ENCODE measurements at regions not wholly inside any gene's neighbourhood (a gene's known extent, or its start where the extent isn't known, plus 50 kb on each side); places are given as distances from the start of the nearest gene placed in this dataset.

DNA sequence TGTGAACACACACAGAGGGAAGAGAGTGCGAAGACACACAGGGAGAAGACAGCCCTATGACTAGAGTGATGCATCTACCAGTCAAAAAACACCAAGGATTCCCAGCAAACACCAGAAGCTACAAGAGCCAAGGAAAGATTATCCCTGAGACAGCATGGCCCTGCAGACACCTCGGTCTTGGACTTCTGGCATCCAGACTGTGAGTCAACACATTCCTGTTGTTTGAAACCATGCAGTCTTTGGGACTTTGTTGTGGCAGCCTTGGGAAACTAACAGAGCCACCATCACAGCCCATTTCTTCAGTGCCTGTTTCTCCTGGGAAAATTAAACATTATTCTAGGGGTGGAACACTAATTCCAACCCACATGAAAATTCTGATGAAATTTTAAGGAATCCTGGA is 220.6 kb downstream of the GXYLT1 start:
- no peak for DNase-seq

DNA sequence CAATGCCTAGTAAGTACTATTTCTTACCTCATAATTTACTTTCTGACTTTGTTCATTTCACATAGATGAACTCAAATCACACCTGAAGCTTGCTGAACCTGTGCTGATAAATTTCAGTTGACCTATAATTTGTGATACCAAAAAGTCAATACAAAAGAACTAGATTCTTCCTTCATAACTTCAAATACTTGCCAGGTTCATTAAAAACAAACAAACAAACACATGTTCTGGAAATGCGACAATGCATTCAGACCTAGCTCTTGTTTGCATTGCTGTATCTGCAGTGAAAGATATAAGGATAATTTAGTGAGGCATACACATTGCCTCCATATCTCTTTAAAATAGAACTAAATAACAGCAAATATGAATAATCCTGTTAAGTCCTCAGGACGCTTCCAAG is 221.3 kb downstream of the GXYLT1 start:
- no peak for DNase-seq

DNA sequence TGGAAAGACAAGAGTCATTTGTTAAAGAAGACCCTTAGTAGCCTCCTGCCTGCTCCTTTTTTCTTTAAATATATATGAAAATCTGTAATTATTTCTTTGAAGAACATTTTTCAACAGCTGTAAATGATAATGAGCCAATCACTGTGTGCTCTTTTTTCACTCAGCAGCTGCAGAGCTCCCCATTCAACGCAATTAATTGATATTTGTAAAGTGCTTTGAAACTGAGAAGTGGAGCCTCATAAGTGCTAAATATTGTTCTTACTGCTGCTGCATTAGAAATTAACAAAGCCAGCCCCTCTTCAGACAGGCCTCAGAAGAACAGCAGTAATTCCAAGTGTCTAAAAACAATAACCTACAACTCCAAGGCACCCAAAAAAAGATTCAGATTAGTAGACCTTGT is 224.3 kb downstream of the GXYLT1 start:
- no peak for DNase-seq

DNA sequence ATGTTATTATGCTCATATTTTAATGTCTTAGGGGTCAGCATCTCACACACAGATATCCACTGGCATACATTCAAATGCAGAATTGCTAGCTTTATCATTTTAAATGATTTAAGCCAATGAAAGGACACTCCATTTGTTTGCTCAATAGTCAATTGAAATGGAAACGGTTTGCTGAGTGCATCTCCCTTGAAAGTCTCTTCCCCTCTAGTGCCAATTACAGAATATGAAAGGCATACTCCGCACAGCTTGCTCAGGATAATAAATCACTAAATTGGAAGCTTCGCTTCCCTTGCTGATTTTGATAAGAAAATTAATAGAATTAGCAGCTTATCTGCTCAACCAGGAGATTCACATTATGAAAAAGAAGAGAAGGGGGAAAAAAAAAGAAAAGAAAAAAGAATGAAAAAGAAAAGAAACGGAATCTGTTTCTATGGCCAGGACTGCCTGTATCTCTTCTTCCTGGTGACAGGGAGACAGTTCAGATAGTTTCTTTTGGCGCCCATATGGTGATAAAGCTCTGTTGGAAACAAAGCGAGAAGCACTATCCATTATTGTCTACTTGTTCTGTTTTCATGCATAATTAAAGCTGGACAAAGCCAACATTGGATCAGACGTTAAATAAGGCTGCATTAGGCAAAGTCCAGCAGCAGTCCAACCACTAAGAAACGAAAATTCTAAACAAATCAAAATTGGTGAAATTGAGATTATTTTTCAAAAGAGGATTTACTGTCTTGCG is 225.0 kb downstream of the GXYLT1 start:
- no peak for DNase-seq

DNA sequence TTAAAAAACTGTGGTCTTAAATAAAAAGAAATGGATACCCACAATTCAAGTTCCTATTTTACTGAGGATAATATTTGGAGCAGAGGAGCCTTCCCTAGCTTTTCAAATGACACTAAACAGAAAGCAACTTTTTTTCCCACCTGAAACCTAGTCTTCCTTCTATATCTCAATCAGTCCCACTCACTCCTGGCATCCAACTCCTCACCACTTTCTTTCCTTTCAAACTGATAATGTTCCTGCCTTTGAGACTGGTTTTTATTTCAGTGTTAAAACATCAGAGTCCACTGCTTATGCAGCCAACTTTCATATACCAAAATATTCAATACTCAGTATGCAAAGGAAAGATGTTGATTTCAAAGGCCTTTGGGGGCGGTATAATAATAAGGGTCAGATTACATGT is 225.6 kb downstream of the GXYLT1 start:
- no peak for DNase-seq

DNA sequence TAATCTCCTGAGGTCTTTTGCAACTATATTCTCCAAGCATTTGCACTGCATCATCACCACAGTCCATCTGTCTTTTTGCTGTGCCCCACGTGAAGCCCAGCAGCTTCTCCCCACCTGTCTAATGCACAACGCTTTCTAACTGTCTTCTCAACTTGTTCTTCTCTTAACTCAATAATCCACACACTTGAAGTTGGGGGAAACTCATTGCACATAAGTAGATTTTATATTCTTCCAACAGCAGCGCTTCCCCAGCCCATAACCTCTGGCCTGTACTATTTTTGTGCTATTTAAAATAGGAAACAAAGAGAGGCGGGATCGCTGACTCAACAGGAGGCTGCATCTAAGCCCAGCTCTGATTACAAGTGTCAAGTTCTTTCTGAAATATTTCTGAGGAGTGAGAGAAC is 226.7 kb downstream of the GXYLT1 start:
- no peak for DNase-seq

DNA sequence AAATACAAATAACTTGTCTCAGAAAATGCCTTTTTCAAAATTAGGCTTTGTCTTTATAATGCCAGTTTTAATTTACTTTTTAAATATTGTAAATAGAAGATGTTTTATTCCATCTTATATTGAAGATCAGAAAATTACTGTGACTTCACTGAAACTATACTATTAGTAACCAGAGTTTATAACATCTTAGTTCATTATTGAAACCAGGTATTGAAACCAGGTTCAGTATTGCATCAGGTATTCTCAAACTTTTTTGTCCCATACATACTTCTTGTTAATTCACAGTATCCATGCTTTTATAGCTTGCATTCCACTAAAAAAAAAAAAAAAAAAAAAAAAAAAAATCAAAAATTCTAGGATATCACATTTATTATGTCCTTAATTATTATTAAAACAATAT is 227.5 kb downstream of the GXYLT1 start:
- no peak for DNase-seq

DNA sequence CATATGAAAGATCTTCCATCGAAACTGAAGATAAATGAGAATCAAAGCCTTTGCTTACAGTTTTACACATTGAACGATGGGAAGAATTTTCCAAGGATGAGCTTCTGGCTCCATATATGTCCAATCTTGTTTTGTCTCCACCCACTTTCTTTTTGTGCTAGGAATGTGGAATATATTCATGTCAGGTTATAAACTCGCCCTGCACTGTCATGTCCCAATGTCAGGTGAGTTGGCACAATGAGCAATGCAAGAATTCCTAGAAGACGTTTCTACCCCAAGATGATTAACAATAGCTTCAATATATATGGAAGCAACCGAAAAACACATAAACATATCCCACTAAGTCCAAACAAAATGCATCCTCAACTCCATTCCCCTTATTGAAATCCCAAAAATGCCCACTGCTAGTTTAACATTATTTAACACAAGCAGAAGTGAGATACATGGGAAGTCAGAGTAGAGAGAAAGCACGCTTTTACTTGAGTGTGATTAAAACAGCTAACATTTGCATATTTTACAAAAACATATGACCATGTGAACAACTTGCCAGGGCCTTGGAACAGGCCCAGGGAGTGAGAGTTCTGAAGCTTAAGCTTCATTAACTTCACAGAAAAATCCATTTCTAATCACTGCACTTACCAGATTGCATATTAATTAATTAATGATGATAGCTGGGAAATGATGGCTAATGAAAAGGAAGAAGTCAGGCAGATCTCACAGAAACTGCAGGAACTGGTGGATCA is 233.9 kb downstream of the GXYLT1 start:
- no peak for DNase-seq

DNA sequence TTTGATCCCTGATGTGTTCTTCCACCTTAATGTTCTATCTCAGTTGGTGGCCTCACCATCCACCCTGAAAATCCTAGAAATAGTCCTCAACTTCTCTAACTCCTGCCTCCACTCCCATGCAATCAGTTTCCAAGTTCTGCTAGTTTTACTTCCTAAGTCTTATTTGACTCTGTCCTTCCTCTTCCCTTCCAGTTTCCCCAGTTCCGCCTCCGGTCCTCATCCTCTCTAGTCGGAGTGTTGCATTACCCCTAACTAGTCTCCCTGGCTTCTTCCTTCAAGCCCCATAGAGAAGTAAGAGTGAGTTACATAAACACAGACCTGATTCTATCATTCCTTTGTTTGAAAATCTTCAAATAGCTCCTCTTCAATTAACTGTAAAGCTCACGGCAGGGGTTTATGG is 236.5 kb downstream of the GXYLT1 start:
- no peak for DNase-seq

DNA sequence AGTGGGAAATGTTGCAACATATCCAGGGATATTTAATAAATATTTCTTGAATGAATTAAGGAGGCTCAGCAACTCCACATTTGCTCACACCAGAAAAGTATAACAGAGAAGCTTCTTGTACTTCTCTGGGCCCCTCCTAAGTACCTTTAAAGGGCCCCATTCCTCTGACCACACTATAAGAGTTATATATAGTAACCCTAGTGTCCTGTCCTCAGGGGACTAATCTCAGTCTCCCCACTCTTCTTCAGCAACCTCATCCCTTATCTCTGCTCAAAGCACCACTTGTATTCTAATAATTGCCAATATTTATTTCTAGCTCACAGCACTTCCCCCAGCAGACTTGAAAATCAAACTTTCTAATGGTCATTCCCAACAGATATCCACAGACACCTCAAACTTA is 237.1 kb downstream of the GXYLT1 start:
- no peak for DNase-seq

DNA sequence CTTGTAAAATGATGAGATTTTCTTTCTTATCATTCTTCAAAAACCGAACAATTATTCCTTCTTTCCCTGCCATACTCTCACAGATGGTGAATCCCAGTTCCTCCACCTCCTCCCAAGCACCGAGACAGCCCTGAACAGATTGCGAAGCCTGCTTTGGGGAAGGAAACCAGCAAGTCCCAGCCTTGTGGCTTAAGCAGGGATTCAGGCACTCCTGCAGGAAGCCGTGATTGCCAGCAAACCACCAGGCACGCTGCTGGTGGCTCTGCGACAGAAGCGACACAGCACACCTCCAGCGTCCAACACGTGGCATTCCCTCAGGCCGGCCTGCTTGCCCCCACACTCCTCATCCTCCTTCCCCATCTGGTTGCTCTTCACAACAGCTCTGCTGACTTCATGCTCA is 237.7 kb downstream of the GXYLT1 start:
- DNase-seq, result no peak

DNA sequence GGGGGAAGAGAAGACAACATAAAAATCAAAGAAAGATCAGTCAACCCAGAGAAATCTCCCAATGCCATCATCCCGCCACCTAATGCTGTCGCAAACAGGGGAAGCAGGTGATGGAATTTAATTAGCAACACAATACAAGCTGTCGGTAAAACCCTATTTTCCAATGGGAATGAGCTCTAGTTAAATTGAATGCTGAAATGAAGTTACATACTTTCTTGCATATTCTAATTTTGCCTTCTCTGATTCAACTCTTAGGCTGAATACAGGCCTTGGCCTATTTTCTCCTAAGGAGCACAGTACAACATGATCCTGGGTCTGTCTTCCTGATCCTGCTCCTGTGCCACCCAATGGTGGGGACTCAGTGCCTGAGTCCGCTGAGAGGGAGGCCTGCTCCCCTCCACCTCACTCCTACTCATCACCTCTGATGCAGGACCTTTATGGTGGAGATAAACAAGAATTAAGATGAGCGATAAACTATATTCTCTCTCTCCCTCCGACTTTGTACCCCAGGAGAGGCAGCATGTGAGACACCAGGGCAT is 238.8 kb downstream of the GXYLT1 start:
- DNase-seq, result no peak

DNA sequence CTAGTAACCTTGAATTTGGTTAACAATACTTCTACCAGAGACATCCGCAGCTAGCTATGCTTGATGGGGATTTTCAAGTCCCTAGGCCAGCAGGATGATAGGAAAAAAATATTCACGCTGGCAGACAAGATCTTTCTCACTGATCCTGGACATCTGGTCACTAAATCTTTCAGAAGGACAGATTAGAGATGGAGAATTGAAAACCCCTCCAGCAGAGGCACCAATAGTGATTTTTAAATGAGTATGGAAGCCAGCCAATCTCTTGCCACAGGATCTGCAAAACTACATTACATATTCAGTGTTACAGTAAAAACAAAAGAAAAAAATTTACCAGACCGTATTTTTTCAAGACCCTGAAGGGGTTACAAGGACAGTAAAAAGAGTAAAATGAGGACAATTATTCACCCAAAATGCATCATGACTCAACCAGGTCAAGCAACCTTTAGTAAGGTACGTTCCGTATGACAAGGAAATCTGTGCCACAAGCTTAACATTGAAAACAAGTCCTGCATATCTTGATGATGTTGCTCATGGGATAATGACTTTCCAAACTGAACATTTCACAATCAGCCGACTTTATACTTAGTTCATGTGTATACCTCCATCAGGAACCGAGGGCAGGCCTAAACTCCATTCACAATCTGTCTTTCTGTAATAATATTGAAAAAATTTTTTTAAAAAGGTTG is 239.5 kb downstream of the GXYLT1 start:
- no peak for DNase-seq

DNA sequence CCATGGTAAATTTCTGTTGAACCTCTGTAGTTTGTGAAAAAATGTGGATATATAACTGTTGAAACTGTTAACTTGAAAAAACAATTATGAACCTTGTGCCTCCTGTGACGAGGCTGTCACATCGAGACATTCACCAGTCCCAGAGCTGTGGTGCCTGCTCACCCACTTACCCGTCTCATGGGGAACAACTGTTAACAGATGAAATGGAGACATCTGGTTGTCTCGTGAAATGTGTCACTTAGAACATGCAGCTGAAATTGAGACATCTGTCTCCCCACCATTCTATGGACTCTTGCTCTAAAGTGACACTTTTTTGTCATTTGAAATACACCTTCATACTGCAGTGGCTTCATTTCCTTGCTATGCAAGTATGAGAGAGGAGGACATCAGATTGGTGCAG is 240.6 kb downstream of the GXYLT1 start:
- no peak for DNase-seq

DNA sequence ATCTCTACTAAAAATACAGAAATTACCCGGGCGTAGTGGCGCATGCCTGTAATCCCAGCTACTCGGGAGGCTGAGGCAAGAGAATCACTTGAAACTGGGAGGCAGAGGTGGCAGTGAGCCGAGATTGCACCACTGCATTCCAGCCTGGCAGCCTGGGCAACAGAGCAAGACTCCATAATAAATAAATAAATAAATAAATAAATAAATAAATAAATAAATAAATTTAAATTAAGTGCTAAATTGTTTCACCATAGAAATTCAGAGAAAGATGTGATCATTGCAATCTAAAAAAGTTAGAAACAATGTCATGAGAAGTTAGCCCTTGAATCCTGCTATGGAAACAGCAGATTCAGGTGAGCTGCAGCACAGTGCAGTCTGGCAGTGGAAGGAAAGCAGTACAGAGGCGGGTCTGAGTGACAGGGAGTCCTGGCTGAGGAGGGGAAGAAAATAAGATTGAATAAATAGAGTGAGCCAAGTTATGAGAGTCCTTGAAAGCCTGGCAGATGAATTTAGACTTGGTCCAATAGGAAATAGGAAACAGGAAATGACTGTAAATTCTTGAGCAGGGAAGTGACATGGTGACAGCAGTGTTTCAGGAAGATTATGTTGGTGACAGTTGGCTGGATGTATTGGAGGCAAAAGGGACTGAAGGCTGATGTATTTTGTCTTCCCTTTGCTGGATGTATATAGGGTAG is 241.5 kb downstream of the GXYLT1 start:
- no peak for DNase-seq

DNA sequence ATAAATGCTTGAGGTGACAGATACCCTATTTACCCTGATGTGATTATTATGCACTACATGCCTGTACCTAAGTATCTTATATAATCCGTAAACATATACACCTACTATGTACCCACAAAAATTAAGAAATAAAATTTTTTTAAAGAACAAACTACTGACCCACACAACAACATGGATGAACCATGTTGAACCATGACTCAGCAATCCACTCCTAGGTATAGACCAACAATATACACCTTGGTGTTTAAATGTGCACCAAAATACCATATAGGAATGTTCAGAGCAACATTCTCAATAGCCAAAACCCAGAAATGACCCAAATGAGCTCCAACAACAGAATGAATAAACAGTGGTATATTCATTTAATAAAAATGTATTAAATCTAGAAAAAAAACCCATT is 245.1 kb downstream of the GXYLT1 start:
- DNase-seq, result no peak

DNA sequence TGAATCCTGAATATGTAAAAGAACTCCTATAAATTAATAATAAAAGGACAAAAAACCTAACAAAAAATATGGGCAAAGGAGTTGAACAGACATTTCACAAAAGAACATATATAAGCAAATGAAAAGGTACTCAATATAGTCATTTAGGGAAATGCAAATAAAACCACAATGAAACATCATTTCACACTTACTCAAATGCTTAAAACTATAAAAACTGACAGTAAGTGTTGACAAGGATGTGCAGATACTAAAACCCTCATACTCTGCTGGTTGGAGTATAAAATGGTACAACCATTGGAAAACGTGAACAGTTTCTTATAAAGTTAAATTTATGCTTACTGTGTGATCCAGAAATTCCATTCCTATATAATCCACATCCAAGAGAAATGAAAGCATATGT is 247.1 kb downstream of the GXYLT1 start:
- DNase-seq, result no peak

DNA sequence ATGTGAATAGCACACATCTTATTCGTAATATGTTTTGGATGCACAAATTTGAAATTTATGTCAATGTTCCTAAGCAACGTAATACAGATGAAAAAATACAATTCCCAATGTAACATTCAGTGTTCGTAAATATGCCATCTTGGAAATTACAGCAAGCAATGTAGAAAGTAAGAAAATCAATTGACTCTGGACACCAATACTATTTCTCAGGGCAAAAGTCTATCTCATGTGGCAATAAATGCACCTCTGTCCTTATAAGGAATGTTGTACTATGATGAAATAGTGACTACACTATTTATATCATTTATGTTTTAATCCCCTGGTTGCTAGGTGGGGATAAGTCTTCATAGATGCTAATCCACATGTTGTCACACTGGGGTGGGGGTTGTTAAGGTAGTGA is 251.2 kb downstream of the GXYLT1 start:
- no peak for DNase-seq

DNA sequence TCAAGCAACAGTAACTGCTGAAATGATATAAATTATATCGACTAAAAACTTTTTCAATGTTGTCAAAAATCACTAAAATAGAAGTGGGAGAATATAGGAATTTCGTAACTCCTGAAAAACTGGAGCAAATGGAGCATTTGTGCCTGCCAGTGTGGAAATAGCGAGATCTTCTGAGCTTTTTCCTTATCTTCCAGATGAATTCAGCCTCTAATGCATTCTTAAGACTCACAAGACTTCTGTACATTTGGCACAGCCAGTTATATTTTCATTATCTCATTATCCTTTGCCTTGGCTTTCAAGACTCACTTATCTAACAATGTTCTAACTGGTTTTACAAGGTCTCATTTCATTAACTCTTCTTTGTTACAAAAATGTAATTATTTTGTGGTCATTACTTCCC is 252.4 kb downstream of the GXYLT1 start:
- DNase-seq, result no peak

DNA sequence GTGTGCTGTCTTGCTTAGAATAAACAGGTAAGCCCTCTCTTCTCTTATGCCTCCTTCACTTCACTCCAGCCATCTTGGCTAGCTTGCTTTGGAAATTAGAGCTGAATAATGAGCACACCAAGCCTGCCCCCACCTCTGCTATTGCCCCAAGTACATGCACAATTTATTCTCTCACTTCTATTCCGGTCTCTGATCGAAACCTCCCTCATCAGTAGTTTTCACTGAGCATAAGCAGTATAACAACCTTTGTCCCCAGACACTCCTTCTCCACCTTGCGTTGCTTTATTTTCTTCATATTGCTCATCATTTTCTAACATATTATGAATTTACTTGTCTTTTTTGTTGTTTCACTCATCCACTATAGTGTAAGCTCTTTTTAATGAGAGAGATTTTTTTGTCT is 253.4 kb downstream of the GXYLT1 start:
- DNase-seq, result no peak

DNA sequence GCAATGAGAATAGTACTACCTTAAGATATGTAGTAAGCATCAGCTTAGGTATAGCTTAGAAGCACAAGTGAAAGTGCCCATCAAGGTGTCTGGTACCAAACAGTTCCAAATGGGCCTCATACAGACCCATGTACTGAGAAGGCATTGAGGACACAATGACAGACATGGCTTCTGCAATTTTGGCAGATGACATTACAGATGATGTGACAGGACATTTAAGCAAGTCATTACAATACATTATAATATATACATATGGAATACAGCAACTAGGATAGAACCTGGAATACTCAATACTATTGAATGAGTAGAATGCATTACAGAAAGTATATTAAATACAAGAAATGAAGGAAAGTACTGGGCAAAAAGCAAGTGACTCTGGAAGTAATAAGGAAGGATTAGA is 256.4 kb downstream of the GXYLT1 start:
- no peak for DNase-seq

DNA sequence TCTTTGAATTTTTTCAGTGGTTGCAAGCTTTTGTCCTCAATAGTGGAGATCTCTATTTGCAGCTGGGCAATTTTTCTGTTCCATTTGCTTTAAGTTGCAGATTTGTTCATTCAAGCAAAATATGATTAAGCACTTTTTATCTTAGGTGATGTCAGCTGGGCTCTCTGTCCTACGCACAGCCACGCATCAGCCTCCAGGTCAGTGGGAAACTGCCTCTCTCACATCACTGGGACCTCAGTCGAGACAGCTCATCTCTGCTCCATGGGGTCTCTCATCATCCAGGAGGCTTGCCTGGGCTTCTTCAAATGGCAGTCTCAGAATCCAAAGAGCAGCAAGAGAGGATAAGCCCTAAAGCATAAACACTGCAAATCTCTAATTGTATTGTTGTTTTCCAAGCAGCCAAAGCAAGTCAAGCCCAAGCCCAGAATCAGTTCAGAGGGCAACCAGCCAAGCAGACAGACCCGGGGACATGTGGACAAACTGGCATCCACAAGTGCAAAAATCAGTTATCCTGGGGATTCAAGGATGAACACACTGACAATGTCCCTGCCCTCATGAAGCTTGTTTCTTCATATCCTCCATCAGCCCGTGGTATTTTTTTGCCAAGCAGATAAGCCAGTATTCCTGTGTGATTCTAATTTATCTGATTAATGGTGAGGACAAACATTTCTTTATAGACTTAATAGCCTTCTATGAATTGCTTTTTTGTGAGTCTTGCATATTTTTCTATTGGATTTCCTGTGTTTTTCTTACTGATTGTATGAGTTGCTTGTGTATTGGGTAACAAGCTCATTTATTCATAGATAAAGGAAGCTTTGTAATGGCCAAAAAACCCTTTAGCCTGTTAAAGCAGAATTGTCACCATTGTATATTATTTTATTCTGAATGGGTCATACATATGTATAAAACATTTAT is 262.5 kb downstream of the GXYLT1 start:
- DNase-seq, result no peak

Measured in fibroblast of skin of right quadriceps (primary cell).